ENCODE measurements at regions not wholly inside any gene's neighbourhood (a gene's known extent, or its start where the extent isn't known, plus 50 kb on each side); places are given as distances from the start of the nearest gene placed in this dataset.

- TF ChIP-seq CTCF (IDR thresholded peaks at IDR 0.05; ENCODE audit: insufficient read depth, low read depth, low read length): no peak
- TF ChIP-seq EZH2 (IDR thresholded peaks at IDR 0.05; ENCODE audit: insufficient read depth, low read length): no peak
Observed at GRCh38 chr20:60148885-60149284, 190.7 kb downstream of the CDH26 start.

Measured in astrocyte (in vitro differentiated cells and primary cell).